ENCODE measurements at regions not wholly inside any gene's neighbourhood (a gene's known extent, or its start where the extent isn't known, plus 50 kb on each side); places are given as distances from the start of the nearest gene placed in this dataset.

DNA sequence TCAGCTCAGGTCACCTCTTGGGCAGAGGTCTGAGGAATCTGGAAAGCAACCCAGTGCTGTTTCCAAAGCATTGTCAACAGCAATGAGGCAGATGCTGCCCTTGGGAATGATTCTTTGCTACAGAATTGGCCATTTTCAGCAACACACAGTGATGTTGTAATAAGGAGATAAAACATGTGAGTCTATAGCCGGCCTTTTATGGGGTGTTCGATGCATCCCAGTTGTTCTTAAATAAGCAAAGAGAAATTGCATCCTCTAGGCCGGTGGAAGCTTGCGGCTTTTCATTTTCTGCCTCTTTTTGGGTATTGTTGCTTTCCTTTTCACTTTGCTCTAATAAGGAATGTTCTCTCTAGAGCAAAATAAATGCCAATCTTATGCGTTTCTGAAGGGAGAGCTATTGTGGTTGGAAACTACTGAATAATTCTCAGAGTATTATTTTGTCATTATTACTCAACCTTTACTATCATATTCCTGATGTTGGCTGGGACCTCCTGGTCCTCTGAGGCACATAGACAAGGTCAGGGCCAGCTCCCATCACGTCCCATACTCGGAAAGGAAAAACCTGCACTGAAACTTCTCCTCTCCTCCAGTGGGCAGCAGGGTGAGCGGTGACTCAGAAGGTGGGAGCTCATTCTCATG lies 214.2 kb downstream of the CDH26 start:
- no peaks in the 10 kb centered on the region for H3K79me1 ChIP-seq (ENCODE audit: low read length)
- H3K27me3 ChIP-seq (ENCODE audit: insufficient read depth, low read length), result no peaks in the 10 kb centered on the region
- H3K4ac ChIP-seq (ENCODE audit: low read depth, low read length), result no peak overlapping the region
- no peaks in the 10 kb centered on the region for H3K9me3 ChIP-seq (ENCODE audit: insufficient read depth, low read depth, low read length)
- no peak overlapping the region for H4K91ac ChIP-seq (ENCODE audit: low read depth, low read length)
- no peak overlapping the region for H3K4me2 ChIP-seq (ENCODE audit: low read length)
- H3K18ac ChIP-seq (ENCODE audit: low read length), result no peak overlapping the region
- DNase-seq, result no peak
- no CpG with 5 or more reads among the region's 8 CpGs for WGBS (ENCODE audit: extremely low coverage, insufficient coverage, insufficient read length)
- no peak overlapping the region for H3K4me3 ChIP-seq (ENCODE audit: low read depth, low read length)
- peaks cover 0 to 3% of the 10 kb centered on the region in 2 experiments for H3K4me1 ChIP-seq (ENCODE audit: control insufficient read depth in 1 of 2, insufficient read depth in 2 of 2, low read length in 2 of 2)
- H4K8ac ChIP-seq (ENCODE audit: low read depth, low read length), result no peak overlapping the region
- no peak overlapping the region for H3K9ac ChIP-seq (ENCODE audit: low read length)
- H3K36me3 ChIP-seq (ENCODE audit: control insufficient read depth in 1 of 2, insufficient read depth in 2 of 2, low read length in 2 of 2), result no peaks in the 10 kb centered on the region
- no peak overlapping the region for H2BK120ac ChIP-seq (ENCODE audit: insufficient read depth, low read length, poor library complexity)
- H2BK5ac ChIP-seq (ENCODE audit: low read depth, low read length, poor library complexity), result no peak overlapping the region
- no peak overlapping the region for H2BK12ac ChIP-seq (ENCODE audit: low read length)
- no peak overlapping the region for H3K23ac ChIP-seq (ENCODE audit: low read length)
- H3K79me2 ChIP-seq (ENCODE audit: control insufficient read depth, insufficient read depth, low read length, poor library complexity), result no peaks in the 10 kb centered on the region
- H3K14ac ChIP-seq (ENCODE audit: low read length), result no peak overlapping the region
- H3K27ac ChIP-seq (ENCODE audit: low read depth, low read length), result no peak overlapping the region
- no peak overlapping the region for H2AFZ ChIP-seq (ENCODE audit: insufficient read depth, low read length, poor library complexity)
- H4K12ac ChIP-seq (ENCODE audit: low read depth, low read length), result no peak overlapping the region
- H2AK5ac ChIP-seq (ENCODE audit: low read length), result no peak overlapping the region

DNA sequence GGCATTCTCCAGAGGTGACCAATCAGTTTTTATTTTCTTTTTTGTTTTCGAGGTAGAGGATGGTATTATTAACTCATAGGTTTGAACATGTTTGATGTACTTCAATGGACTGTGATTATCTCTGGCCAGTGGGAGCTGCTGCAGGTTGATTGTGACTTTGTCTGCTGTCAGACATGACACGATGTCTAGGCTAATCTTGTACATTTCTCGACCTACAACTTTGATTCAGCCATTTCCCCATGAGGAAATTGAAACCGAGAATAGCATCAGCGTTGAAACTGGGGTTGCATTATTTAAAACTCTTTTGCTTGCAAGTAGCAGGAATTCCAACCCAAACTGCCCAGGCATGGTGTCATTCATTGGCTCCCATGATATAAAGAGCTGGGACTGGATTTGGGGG lies 218.9 kb downstream of the CDH26 start:
- no CpG with 5 or more reads among the region's 5 CpGs for WGBS (ENCODE audit: extremely low coverage, insufficient coverage, insufficient read length)
- Histone ChIP-seq H2AFZ (ENCODE audit: insufficient read depth, low read length, poor library complexity) (no peak overlapping the region), H3K79me1 (ENCODE audit: low read length) (no peaks in the 10 kb centered on the region), H2BK12ac (ENCODE audit: low read length) (no peak overlapping the region), H3K9ac (ENCODE audit: low read length) (no peak overlapping the region), H3K36me3 (ENCODE audit: control insufficient read depth in 1 of 2, insufficient read depth in 2 of 2, low read length in 2 of 2) (no peaks in the 10 kb centered on the region), H4K8ac (ENCODE audit: low read depth, low read length) (no peak overlapping the region), H3K23ac (ENCODE audit: low read length) (no peak overlapping the region), H3K14ac (ENCODE audit: low read length) (no peak overlapping the region), H3K27me3 (ENCODE audit: insufficient read depth, low read length) (no peaks in the 10 kb centered on the region), H2AK5ac (ENCODE audit: low read length) (no peak overlapping the region), H4K12ac (ENCODE audit: low read depth, low read length) (no peak overlapping the region), H4K91ac (ENCODE audit: low read depth, low read length) (no peak overlapping the region), H3K18ac (ENCODE audit: low read length) (no peak overlapping the region), H3K4ac (ENCODE audit: low read depth, low read length) (no peak overlapping the region), H3K4me3 (ENCODE audit: low read depth, low read length) (no peak overlapping the region), H2BK120ac (ENCODE audit: insufficient read depth, low read length, poor library complexity) (no peak overlapping the region), H3K4me1 (ENCODE audit: control insufficient read depth in 1 of 2, insufficient read depth in 2 of 2, low read length in 2 of 2) (no peaks in the 10 kb centered on the region), H3K79me2 (ENCODE audit: control insufficient read depth, insufficient read depth, low read length, poor library complexity) (no peaks in the 10 kb centered on the region), H3K27ac (ENCODE audit: low read depth, low read length) (no peak overlapping the region), H2BK5ac (ENCODE audit: low read depth, low read length, poor library complexity) (no peak overlapping the region), H3K9me3 (ENCODE audit: insufficient read depth, low read depth, low read length) (no peaks in the 10 kb centered on the region), H3K4me2 (ENCODE audit: low read length) (no peak overlapping the region)
- no peak for DNase-seq

- no peaks in the 10 kb centered on the region for H3K79me2 ChIP-seq (ENCODE audit: control insufficient read depth, insufficient read depth, low read length, poor library complexity)
- no peak for DNase-seq
- H4K12ac ChIP-seq (ENCODE audit: low read depth, low read length), result no peak overlapping the region
- no peaks in the 10 kb centered on the region for H3K27me3 ChIP-seq (ENCODE audit: insufficient read depth, low read length)
- H3K18ac ChIP-seq (ENCODE audit: low read length), result no peak overlapping the region
- H3K4me2 ChIP-seq (ENCODE audit: low read length), result no peak overlapping the region
- no peaks in the 10 kb centered on the region for H3K36me3 ChIP-seq (ENCODE audit: control insufficient read depth in 1 of 2, insufficient read depth in 2 of 2, low read length in 2 of 2)
- H3K23ac ChIP-seq (ENCODE audit: low read length), result no peak overlapping the region
- H2AK5ac ChIP-seq (ENCODE audit: low read length), result no peak overlapping the region
- H3K14ac ChIP-seq (ENCODE audit: low read length), result no peak overlapping the region
- H3K4me3 ChIP-seq (ENCODE audit: low read depth, low read length), result no peak overlapping the region
- H2BK12ac ChIP-seq (ENCODE audit: low read length), result no peak overlapping the region
- H2BK120ac ChIP-seq (ENCODE audit: insufficient read depth, low read length, poor library complexity), result no peak overlapping the region
- no peaks in the 10 kb centered on the region for H3K79me1 ChIP-seq (ENCODE audit: low read length)
- H2AFZ ChIP-seq (ENCODE audit: insufficient read depth, low read length, poor library complexity), result no peak overlapping the region
- peaks cover 2% of the 10 kb centered on the region for H3K9me3 ChIP-seq (ENCODE audit: insufficient read depth, low read depth, low read length)
- no peak overlapping the region for H2BK5ac ChIP-seq (ENCODE audit: low read depth, low read length, poor library complexity)
- no peak overlapping the region for H4K8ac ChIP-seq (ENCODE audit: low read depth, low read length)
- H3K4ac ChIP-seq (ENCODE audit: low read depth, low read length), result no peak overlapping the region
- no peak overlapping the region for H4K91ac ChIP-seq (ENCODE audit: low read depth, low read length)
- H3K4me1 ChIP-seq (ENCODE audit: control insufficient read depth in 1 of 2, insufficient read depth in 2 of 2, low read length in 2 of 2), result no peaks in the 10 kb centered on the region
- no peak overlapping the region for H3K9ac ChIP-seq (ENCODE audit: low read length)
- H3K27ac ChIP-seq (ENCODE audit: low read depth, low read length), result no peak overlapping the region
- WGBS (ENCODE audit: extremely low coverage, insufficient coverage, insufficient read length), result no CpG with 5 or more reads among the region's 5 CpGs
Observed at GRCh38 chr20:60180986-60181385, 222.8 kb downstream of the CDH26 start.

DNA sequence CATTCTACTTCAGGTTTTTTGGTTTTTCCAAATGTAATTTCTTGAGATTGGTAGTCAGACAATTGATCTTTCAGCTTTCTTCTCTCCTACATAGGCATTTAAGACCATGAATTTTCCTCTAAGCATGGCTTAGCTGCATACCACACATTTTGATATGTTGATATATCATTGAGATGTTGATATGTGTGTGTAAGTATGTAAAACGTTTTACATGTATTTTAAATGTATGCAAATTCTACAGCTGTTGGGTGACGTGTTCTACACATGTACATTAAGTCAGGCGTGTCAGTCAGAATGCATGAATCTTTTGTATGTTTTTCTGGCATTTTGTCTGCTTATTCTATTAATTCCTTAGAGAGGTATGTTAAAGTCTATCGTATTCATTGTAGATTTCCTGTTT lies 228.2 kb downstream of the CDH26 start:
- no peak overlapping the region for H3K14ac ChIP-seq (ENCODE audit: low read length)
- peaks cover 2% of the 10 kb centered on the region for H3K9me3 ChIP-seq (ENCODE audit: insufficient read depth, low read depth, low read length)
- H3K4me2 ChIP-seq (ENCODE audit: low read length), result no peak overlapping the region
- H3K27ac ChIP-seq (ENCODE audit: low read depth, low read length), result no peak overlapping the region
- H4K91ac ChIP-seq (ENCODE audit: low read depth, low read length), result no peak overlapping the region
- H3K27me3 ChIP-seq (ENCODE audit: insufficient read depth, low read length), result no peaks in the 10 kb centered on the region
- WGBS (ENCODE audit: extremely low coverage, insufficient coverage, insufficient read length), result no CpG with 5 or more reads among the region's 4 CpGs
- H3K79me2 ChIP-seq (ENCODE audit: control insufficient read depth, insufficient read depth, low read length, poor library complexity), result no peaks in the 10 kb centered on the region
- peaks cover 0 to 2% of the 10 kb centered on the region in 2 experiments for H3K4me1 ChIP-seq (ENCODE audit: control insufficient read depth in 1 of 2, insufficient read depth in 2 of 2, low read length in 2 of 2)
- no peaks in the 10 kb centered on the region for H3K36me3 ChIP-seq (ENCODE audit: control insufficient read depth in 1 of 2, insufficient read depth in 2 of 2, low read length in 2 of 2)
- DNase-seq, result no peak
- no peak overlapping the region for H2AK5ac ChIP-seq (ENCODE audit: low read length)
- H3K9ac ChIP-seq (ENCODE audit: low read length), result no peak overlapping the region
- H3K18ac ChIP-seq (ENCODE audit: low read length), result no peak overlapping the region
- H3K4ac ChIP-seq (ENCODE audit: low read depth, low read length), result no peak overlapping the region
- no peak overlapping the region for H2BK120ac ChIP-seq (ENCODE audit: insufficient read depth, low read length, poor library complexity)
- H3K79me1 ChIP-seq (ENCODE audit: low read length), result no peaks in the 10 kb centered on the region
- no peak overlapping the region for H2BK12ac ChIP-seq (ENCODE audit: low read length)
- no peak overlapping the region for H2BK5ac ChIP-seq (ENCODE audit: low read depth, low read length, poor library complexity)
- H4K8ac ChIP-seq (ENCODE audit: low read depth, low read length), result no peak overlapping the region
- H4K12ac ChIP-seq (ENCODE audit: low read depth, low read length), result no peak overlapping the region
- no peak overlapping the region for H2AFZ ChIP-seq (ENCODE audit: insufficient read depth, low read length, poor library complexity)
- no peak overlapping the region for H3K23ac ChIP-seq (ENCODE audit: low read length)
- H3K4me3 ChIP-seq (ENCODE audit: low read depth, low read length), result no peak overlapping the region
